GM23338 (cell line): ENCODE measurements at regions not wholly inside any gene's neighbourhood (a gene's known extent, or its start where the extent isn't known, plus 50 kb on each side); places are given as distances from the start of the nearest gene placed in this dataset.

Source experiments
- CTCF ChIP-seq, 2 experiments: fragments of 200-600 bp in 1 of 2; sonication (generic) in 1 of 2; conservative IDR thresholded peaks; 2 replicates each; pipeline versions ENCODE4 v1.5.1 to v1.6.1; 2016 to 2017; ENCODE audit warnings: antibody characterized with exemption in 2 of 2, low read depth in 2 of 2, mild to moderate bottlenecking in 2 of 2, moderate library complexity in 1 of 2
- EZH2 ChIP-seq: fragments of 200-600 bp; sonication (generic); IDR thresholded peaks from one replicate; pipeline ENCODE4 v1.8.0; 2017; ENCODE audit warnings: antibody characterized with exemption, mild to moderate bottlenecking, low read depth; ENCODE audit not compliant: unreplicated experiment
- JUNB ChIP-seq: IDR thresholded peaks from one replicate; pipeline ENCODE4 v1.6.1; 2016; ENCODE audit warnings: antibody characterized with exemption; ENCODE audit not compliant: unreplicated experiment
- POLR2AphosphoS5 ChIP-seq: IDR thresholded peaks from 2 replicates; pipeline ENCODE4 v1.6.1; 2016; ENCODE audit warnings: antibody characterized with exemption, low read depth

GRCh38 chr5:155254399-155254798 is 240.8 kb downstream of the KIF4B start:
- no peak for TF ChIP-seq CTCF (conservative IDR thresholded peaks at IDR 0.05; ENCODE audit: low read depth in 2 of 2)
- TF ChIP-seq POLR2AphosphoS5, result no peak
- no peak for TF ChIP-seq EZH2
- TF ChIP-seq JUNB, result no peak
